Osteoblast (primary cell): ENCODE measurements at regions not wholly inside any gene's neighbourhood (a gene's known extent, or its start where the extent isn't known, plus 50 kb on each side); places are given as distances from the start of the nearest gene placed in this dataset.

Experiments
- DNase-seq: peaks from one replicate; pipeline ENCODE4 v3.0.0; 2011; ENCODE audit warnings: low spot score, mixed read lengths; ENCODE audit not compliant: insufficient read length; ENCODE audit errors: missing footprints
- H2AFZ ChIP-seq: 2 replicates; pipeline ENCODE4 v1.6.0; 2011; ENCODE audit warnings: mild to moderate bottlenecking, low read length
- H3K27ac ChIP-seq: 2 replicates; pipeline ENCODE4 v1.5.1; 2011; ENCODE audit warnings: mild to moderate bottlenecking, low read depth, low read length, moderate library complexity
- H3K27me3 ChIP-seq: 2 replicates; pipeline ENCODE4 v1.6.0; 2012; ENCODE audit warnings: mild to moderate bottlenecking, control low read depth, inconsistent platforms, low read length, moderate library complexity; ENCODE audit not compliant: insufficient read depth
- H3K36me3 ChIP-seq: 2 replicates; pipeline ENCODE4 v1.5.1; 2011; ENCODE audit warnings: mild to moderate bottlenecking, low read length, control low read depth, moderate library complexity; ENCODE audit not compliant: insufficient read depth
- H3K4me1 ChIP-seq: 2 replicates; pipeline ENCODE4 v1.5.1; 2011; ENCODE audit warnings: mild to moderate bottlenecking, low read length, control low read depth, moderate library complexity; ENCODE audit not compliant: insufficient read depth
- H3K4me2 ChIP-seq: 2 replicates; pipeline ENCODE4 v1.6.0; 2011; ENCODE audit warnings: mild to moderate bottlenecking, low read length; ENCODE audit not compliant: insufficient read depth
- H3K4me3 ChIP-seq: fragments of 200-600 bp; sonication (generic); 3 replicates; pipeline ENCODE4 v1.5.1; 2012; ENCODE audit warnings: mild to moderate bottlenecking, low read length, inconsistent platforms; ENCODE audit not compliant: insufficient read depth
- H3K79me2 ChIP-seq: 2 replicates; pipeline ENCODE4 v1.6.0; 2012; ENCODE audit warnings: mild to moderate bottlenecking, low read length, control low read depth, inconsistent platforms; ENCODE audit not compliant: insufficient read depth
- H3K9me3 ChIP-seq: 2 replicates; pipeline ENCODE4 v1.5.1; 2011; ENCODE audit warnings: low read depth, low read length, control low read depth
- H4K20me1 ChIP-seq: 2 replicates; pipeline ENCODE4 v1.6.0; 2012; ENCODE audit warnings: mild to moderate bottlenecking, low read length, control low read depth; ENCODE audit not compliant: insufficient read depth
- CTCF ChIP-seq: IDR thresholded peaks from 2 replicates; pipeline ENCODE4 v1.5.1; 2011; ENCODE audit warnings: mild to moderate bottlenecking, low read depth, low read length, moderate library complexity; ENCODE audit errors: extremely low read depth

DNA sequence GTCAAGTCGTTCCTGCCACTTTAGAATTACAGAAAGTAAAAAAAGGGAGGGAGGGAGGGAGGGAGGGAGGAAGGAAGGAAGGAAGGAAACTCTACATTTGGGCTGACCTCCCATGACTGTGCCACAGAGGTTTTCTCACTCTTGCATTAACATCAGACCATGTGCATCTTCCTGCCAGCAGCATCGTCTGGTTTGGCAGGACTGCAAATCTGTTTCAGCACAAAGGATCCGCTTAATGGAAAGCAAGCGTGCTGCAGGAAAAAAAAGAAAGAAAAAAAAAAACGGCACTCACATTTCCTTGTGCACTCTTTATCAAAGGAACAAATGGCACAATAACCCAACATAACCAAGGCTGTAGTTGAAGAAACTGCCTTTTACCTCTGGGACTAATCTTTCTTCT is 148.8 kb upstream of the HES1 start:
- no peaks in the 10 kb centered on the region for H4K20me1 ChIP-seq
- no peak for TF ChIP-seq CTCF
- no peak overlapping the region for H3K4me2 ChIP-seq
- H2AFZ ChIP-seq, result no peak overlapping the region
- no peak for DNase-seq
- no peaks in the 10 kb centered on the region for H3K79me2 ChIP-seq
- H3K27ac ChIP-seq, result no peak overlapping the region
- peaks cover 35% of the 10 kb centered on the region for H3K27me3 ChIP-seq
- no peaks in the 10 kb centered on the region for H3K4me1 ChIP-seq
- H3K9me3 ChIP-seq, result no peaks in the 10 kb centered on the region
- H3K36me3 ChIP-seq, result no peaks in the 10 kb centered on the region
- H3K4me3 ChIP-seq, result no peak overlapping the region

- H4K20me1 ChIP-seq, result no peaks in the 10 kb centered on the region
- no peaks in the 10 kb centered on the region for H3K36me3 ChIP-seq
- H3K4me2 ChIP-seq, result no peak overlapping the region
- no peak overlapping the region for H3K4me3 ChIP-seq
- no peak overlapping the region for H3K27ac ChIP-seq
- H2AFZ ChIP-seq, result no peak overlapping the region
- no peaks in the 10 kb centered on the region for H3K9me3 ChIP-seq
- TF ChIP-seq CTCF, result no peak
- H3K79me2 ChIP-seq, result no peaks in the 10 kb centered on the region
- no peak for DNase-seq
- no peaks in the 10 kb centered on the region for H3K4me1 ChIP-seq
- H3K27me3 ChIP-seq, result peaks cover 37% of the 10 kb centered on the region
Measured at GRCh38 chr3:193989186-193989585, 146.8 kb upstream of the HES1 start.

DNA sequence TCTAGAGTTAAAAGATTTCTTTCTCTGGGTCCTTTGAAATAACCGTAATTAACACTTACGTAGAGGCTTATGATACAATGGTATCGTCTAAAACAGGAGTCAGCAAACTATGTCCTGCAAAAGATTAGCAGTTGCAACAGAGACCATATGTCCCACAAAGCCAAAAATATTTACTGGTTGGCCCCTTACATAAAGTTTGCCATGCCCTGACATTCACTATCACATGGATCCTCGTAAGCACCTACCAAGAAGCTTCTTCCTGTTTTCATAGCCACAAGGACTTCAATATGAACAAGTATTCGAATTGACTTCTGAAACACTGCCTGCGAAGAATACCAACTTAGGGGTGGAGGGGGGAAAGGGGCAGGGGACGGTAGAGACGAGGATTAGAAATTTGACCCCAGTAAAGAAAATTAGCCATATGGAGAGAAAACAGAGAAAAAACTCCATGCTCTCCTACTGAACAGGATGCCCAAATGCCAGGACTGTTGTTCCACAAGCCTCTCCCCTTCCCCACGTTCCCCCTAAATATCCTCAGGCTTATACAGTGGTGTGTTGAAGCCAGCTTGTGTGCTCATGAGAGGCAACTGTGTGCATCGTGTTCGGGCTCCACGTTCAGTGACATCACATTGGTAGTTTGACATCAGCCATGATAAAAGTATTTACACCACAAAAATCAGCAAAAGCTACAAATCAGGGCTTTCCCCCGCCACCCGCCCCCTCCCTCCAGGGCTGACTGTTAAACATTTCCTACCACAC is 144.1 kb upstream of the HES1 start:
- H3K4me2 ChIP-seq, result no peak overlapping the region
- H3K27me3 ChIP-seq, result peaks cover 43% of the 10 kb centered on the region
- H2AFZ ChIP-seq, result no peak overlapping the region
- DNase-seq, result no peak
- H3K4me1 ChIP-seq, result no peaks in the 10 kb centered on the region
- no peaks in the 10 kb centered on the region for H3K79me2 ChIP-seq
- no peaks in the 10 kb centered on the region for H3K9me3 ChIP-seq
- no peaks in the 10 kb centered on the region for H4K20me1 ChIP-seq
- H3K4me3 ChIP-seq, result no peak overlapping the region
- no peak overlapping the region for H3K27ac ChIP-seq
- H3K36me3 ChIP-seq, result no peaks in the 10 kb centered on the region
- TF ChIP-seq CTCF, result no peak

- H3K27me3 ChIP-seq, result peaks cover 49% of the 10 kb centered on the region
- H3K4me3 ChIP-seq, result no peak overlapping the region
- no peaks in the 10 kb centered on the region for H3K36me3 ChIP-seq
- TF ChIP-seq CTCF, result no peak
- H3K9me3 ChIP-seq, result no peaks in the 10 kb centered on the region
- H3K4me1 ChIP-seq, result peaks cover 5% of the 10 kb centered on the region
- no peak overlapping the region for H2AFZ ChIP-seq
- no peak overlapping the region for H3K27ac ChIP-seq
- H3K4me2 ChIP-seq, result no peak overlapping the region
- no peaks in the 10 kb centered on the region for H3K79me2 ChIP-seq
- H4K20me1 ChIP-seq, result no peaks in the 10 kb centered on the region
- no peak for DNase-seq
Measured at GRCh38 chr3:193992425-193993037, 143.4 kb upstream of the HES1 start.
